Mucosa of descending colon (tissue), 3 donors: ENCODE measurements at regions not wholly inside any gene's neighbourhood (a gene's known extent, or its start where the extent isn't known, plus 50 kb on each side); places are given as distances from the start of the nearest gene placed in this dataset.
"Not testable (repeated sequence)": the region's sequence is repeated elsewhere in the genome, so short reads cannot be mapped to it uniquely, and the experiment has no call there.

Source experiments
- ATAC-seq: fragments of 200-7000 bp; cut with Tn5 transposase; one replicate; pipeline ENCODE4 v1.9.1; 2020; ENCODE audit warnings: mild to moderate bottlenecking, moderate library complexity
- DNase-seq, 3 donors: peaks; one replicate each; pipeline ENCODE4 v3.0.0-alpha.2; 2020
- H3K36me3 ChIP-seq: fragments of 200-600 bp; one replicate; pipeline ENCODE4 v1.8.0; 2021; ENCODE audit warnings: low read depth, mild to moderate bottlenecking
- H3K4me1 ChIP-seq: fragments of 200-600 bp; one replicate; pipeline ENCODE4 v1.8.0; 2021; ENCODE audit warnings: low read depth, mild to moderate bottlenecking
- H3K4me3 ChIP-seq: fragments of 200-600 bp; one replicate; pipeline ENCODE4 v1.8.0; 2021; ENCODE audit warnings: mild to moderate bottlenecking
- H3K9me3 ChIP-seq: fragments of 200-600 bp; one replicate; pipeline ENCODE4 v1.8.0; 2021; ENCODE audit warnings: mild to moderate bottlenecking
- CTCF ChIP-seq: fragments of 200-600 bp; IDR thresholded peaks from one replicate; pipeline ENCODE4 v1.8.0; 2022; ENCODE audit warnings: antibody characterized with exemption, mild to moderate bottlenecking
- intact Hi-C, 2 donors: fragments of 100-400 bp; cut with DNase I in 1 of 2; cut with micrococcal nuclease in 1 of 2; formaldehyde crosslinking; loops; one replicate each; pipeline versions ENCODE4 v1.11.0 to v1.11.1; 2022; cut with DNase I, micrococcal nuclease
- donor health status: DM: no; HTN: no; CAD: no; lungs with moderate emphysema.
- donor health status: DM: no; HTN: no; CAD: no.
- donor health status: DM: no; HTN: yes; CAD: no.

- TF ChIP-seq CTCF: no peak
- no peak for ATAC-seq
- intact Hi-C loops: no loop called here
- no peaks in the 10 kb centered on the region for H3K36me3 ChIP-seq
- H3K4me3 ChIP-seq: no peak overlapping the region
- peaks cover 10% of the 10 kb centered on the region for H3K9me3 ChIP-seq
- no peaks in the 10 kb centered on the region for H3K4me1 ChIP-seq
- no peak for DNase-seq
These were observed 83.9 kb upstream of the TMEM178A start for GRCh38 chr2:39581866-39582265.

- Histone ChIP-seq H3K9me3 (peaks cover 10% of the 10 kb centered on the region), H3K4me1 (no peaks in the 10 kb centered on the region), H3K36me3 (no peaks in the 10 kb centered on the region), H3K4me3 (no peak overlapping the region)
- no peak for TF ChIP-seq CTCF
- intact Hi-C loops: no loop called here
- ATAC-seq (no peak), DNase-seq (no peak)
These were observed 82.5 kb upstream of the TMEM178A start for GRCh38 chr2:39583213-39583612.

GRCh38 chr2:39583781-39584180, 81.9 kb upstream of the TMEM178A start:
- peaks cover 10% of the 10 kb centered on the region for H3K9me3 ChIP-seq
- no peak for ATAC-seq
- H3K4me1 ChIP-seq: no peaks in the 10 kb centered on the region
- no peaks in the 10 kb centered on the region for H3K36me3 ChIP-seq
- no peak for TF ChIP-seq CTCF
- DNase-seq: no peak
- intact Hi-C loops: no loop called here
- no peak overlapping the region for H3K4me3 ChIP-seq

GRCh38 chr2:39584283-39584965, 81.3 kb upstream of the TMEM178A start:
- intact Hi-C loops: no loop called here
- no peak for DNase-seq

GRCh38 chr2:39585531-39585930, 80.2 kb upstream of the TMEM178A start:
- ATAC-seq, H3K36me3 ChIP-seq, H3K9me3 ChIP-seq, DNase-seq, intact Hi-C loops, H3K4me3 ChIP-seq, H3K4me1 ChIP-seq: not testable (repeated sequence)

More at GRCh38 chr2:39584283-39584965, 81.3 kb upstream of the TMEM178A start:
- no peak for TF ChIP-seq CTCF
- Histone ChIP-seq H3K4me3 (no peak overlapping the region), H3K9me3 (peaks cover 10% of the 10 kb centered on the region), H3K36me3 (no peaks in the 10 kb centered on the region), H3K4me1 (no peaks in the 10 kb centered on the region)
- no peak for ATAC-seq

- no peaks in the 10 kb centered on the region for H3K36me3 ChIP-seq
- DNase-seq: no peak
- no peak for ATAC-seq
- intact Hi-C loops: no loop called here
- H3K4me1 ChIP-seq: no peaks in the 10 kb centered on the region
- no peaks in the 10 kb centered on the region for H3K9me3 ChIP-seq
- no peak overlapping the region for H3K4me3 ChIP-seq
- TF ChIP-seq CTCF: no peak
These were observed 78.5 kb upstream of the TMEM178A start for GRCh38 chr2:39587168-39587567.
